GM18520 (cell line): ENCODE measurements at regions not wholly inside any gene's neighbourhood (a gene's known extent, or its start where the extent isn't known, plus 50 kb on each side); places are given as distances from the start of the nearest gene placed in this dataset.
"Not testable (repeated sequence)": the region's sequence is repeated elsewhere in the genome, so short reads cannot be mapped to it uniquely, and the experiment has no call there.

Experiments
- ATAC-seq: cut with Tn5 transposase; IDR thresholded peaks from one replicate; pipeline ENCODE4 v1.9.1; 2021; ENCODE audit not compliant: unreplicated experiment

- ATAC-seq: no peak
Observed at GRCh38 chr2:138066139-138066806, 102.0 kb downstream of the HNMT start.

GRCh38 chr2:138066841-138067240 is 102.6 kb downstream of the HNMT start:
- ATAC-seq: no peak

GRCh38 chr2:138068669-138069068 is 104.4 kb downstream of the HNMT start:
- not testable (repeated sequence) for ATAC-seq

- ATAC-seq: not testable (repeated sequence)
Observed at GRCh38 chr2:138071042-138071719, 106.9 kb downstream of the HNMT start.

- no peak for ATAC-seq
Observed at GRCh38 chr2:138071720-138072719, 107.7 kb downstream of the HNMT start.

GRCh38 chr2:138078153-138078552 is 113.9 kb downstream of the HNMT start:
- no peak for ATAC-seq

- no peak for ATAC-seq
Observed at GRCh38 chr2:138079976-138080375, 115.7 kb downstream of the HNMT start.

GRCh38 chr2:138081225-138082073 is 117.2 kb downstream of the HNMT start:
- no peak for ATAC-seq

- ATAC-seq: no peak
Observed at GRCh38 chr2:138084206-138084605, 119.9 kb downstream of the HNMT start.

- not testable (repeated sequence) for ATAC-seq
Observed at GRCh38 chr2:138085441-138085840, 121.2 kb downstream of the HNMT start.

GRCh38 chr2:138086576-138086975 is 122.3 kb downstream of the HNMT start:
- ATAC-seq: no peak

GRCh38 chr2:138087751-138088593 is 123.7 kb downstream of the HNMT start:
- ATAC-seq: no peak

GRCh38 chr2:138090330-138090729 is 126.1 kb downstream of the HNMT start:
- ATAC-seq: peak; percentile 79

GRCh38 chr2:138093455-138093854 is 129.2 kb downstream of the HNMT start:
- ATAC-seq: no peak

- no peak for ATAC-seq
Observed at GRCh38 chr2:138094031-138094430, 129.8 kb downstream of the HNMT start.

GRCh38 chr2:138095336-138095735 is 131.1 kb downstream of the HNMT start:
- ATAC-seq: no peak

GRCh38 chr2:138099288-138099687 is 135.0 kb downstream of the HNMT start:
- ATAC-seq: not testable (repeated sequence)

GRCh38 chr2:138101718-138102117 is 137.4 kb downstream of the HNMT start:
- ATAC-seq: no peak

- no peak for ATAC-seq
Observed at GRCh38 chr2:138102664-138103063, 138.4 kb downstream of the HNMT start.

- no peak for ATAC-seq
Observed at GRCh38 chr2:138103156-138103555, 138.9 kb downstream of the HNMT start.
